Fibroblast of lung (primary cell): ENCODE measurements at regions not wholly inside any gene's neighbourhood (a gene's known extent, or its start where the extent isn't known, plus 50 kb on each side); places are given as distances from the start of the nearest gene placed in this dataset.

Experiments
- DNase-seq, 2 donors: peaks; one replicate each; pipeline versions ENCODE4 v3.0.0 to v3.0.0-alpha.2; 2010; ENCODE audit warnings: low read depth in 2 of 2
- H2AFZ ChIP-seq: 2 replicates; pipeline ENCODE4 v1.5.1; 2012; ENCODE audit warnings: low read length, control low read depth, inconsistent platforms
- H3K27ac ChIP-seq: 2 replicates; pipeline ENCODE4 v1.5.1; 2011; ENCODE audit warnings: low read length, control low read depth; ENCODE audit not compliant: insufficient read depth
- H3K27me3 ChIP-seq: 2 replicates; pipeline ENCODE4 v1.5.1; 2011; ENCODE audit warnings: mild to moderate bottlenecking, low read length; ENCODE audit not compliant: control insufficient read depth, insufficient read depth
- H3K36me3 ChIP-seq: 2 replicates; pipeline ENCODE4 v1.5.1; 2011; ENCODE audit warnings: low read length; ENCODE audit not compliant: control insufficient read depth, insufficient read depth
- H3K4me1 ChIP-seq: 2 replicates; pipeline ENCODE4 v1.5.1; 2011; ENCODE audit warnings: low read length; ENCODE audit not compliant: control insufficient read depth, insufficient read depth; ENCODE audit errors: extremely low read depth
- H3K4me2 ChIP-seq: 2 replicates; pipeline ENCODE4 v1.5.1; 2011; ENCODE audit warnings: low read length, control low read depth; ENCODE audit not compliant: insufficient read depth; ENCODE audit errors: extremely low read depth
- H3K4me3 ChIP-seq, 4 experiments: fragments of 200-600 bp in 1 of 4; sonication (generic) in 1 of 4; replicated peaks in 1 of 4; 2 replicates each; pipeline ENCODE4 v1.5.1; 2011 to 2016; ENCODE audit warnings: low read length in 4 of 4, low read depth in 3 of 4, mild to moderate bottlenecking in 3 of 4, control low read depth in 2 of 4, inconsistent platforms in 1 of 4, mixed read lengths in 1 of 4; ENCODE audit not compliant: insufficient read depth in 1 of 4; ENCODE audit errors: control extremely low read depth in 1 of 4
- H3K79me2 ChIP-seq: 2 replicates; pipeline ENCODE4 v1.5.1; 2012; ENCODE audit warnings: mild to moderate bottlenecking, low read length, inconsistent platforms; ENCODE audit not compliant: control insufficient read depth, insufficient read depth
- H3K9ac ChIP-seq: 2 replicates; pipeline ENCODE4 v1.5.1; 2011; ENCODE audit warnings: mild to moderate bottlenecking, low read length, control low read depth; ENCODE audit not compliant: insufficient read depth
- H3K9me3 ChIP-seq: 2 replicates; pipeline ENCODE4 v1.5.1; 2012; ENCODE audit warnings: low read depth, low read length; ENCODE audit not compliant: control insufficient read depth, insufficient read depth
- H4K20me1 ChIP-seq: 2 replicates; pipeline ENCODE4 v1.5.1; 2011; ENCODE audit warnings: low read length; ENCODE audit not compliant: control insufficient read depth, insufficient read depth; ENCODE audit errors: extremely low read depth
- EZH2 ChIP-seq: IDR thresholded peaks from 2 replicates; pipeline ENCODE4 v1.5.1; 2012; ENCODE audit warnings: low read length, control low read depth, mild to moderate bottlenecking; ENCODE audit errors: missing control alignments
- TF ChIP-seq, protein P1 (sequence below), 2 donors: IDR thresholded peaks in 1 of 2; conservative IDR thresholded peaks in 1 of 2; 1 replicate in 1 of 2; 2 replicates in 1 of 2; pipeline ENCODE4 v1.5.1; 2011 to 2012; ENCODE audit warnings: low read length in 2 of 2, control low read depth in 1 of 2, inconsistent platforms in 1 of 2, low read depth in 1 of 2, mild to moderate bottlenecking in 1 of 2

DNA sequence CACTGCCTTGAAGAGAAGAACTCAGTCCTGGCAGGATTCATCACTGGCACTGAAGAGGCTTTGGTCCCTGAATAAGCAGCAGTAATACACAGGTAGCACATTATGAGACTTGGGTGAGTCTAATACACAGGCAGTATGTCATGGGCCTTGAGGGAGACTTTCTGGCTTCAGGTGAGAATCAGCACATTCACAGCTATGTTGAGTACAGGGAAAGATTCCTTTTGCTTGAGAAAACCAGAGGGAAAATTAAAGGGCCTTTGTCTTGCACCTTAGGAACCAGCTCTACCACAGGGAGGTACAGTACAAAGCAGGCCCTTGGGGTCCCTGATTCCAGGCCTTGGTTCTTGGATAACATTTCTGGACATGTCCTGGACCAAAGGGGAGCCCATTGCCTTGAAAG, 484.6 kb downstream of the RFC3 start:
- no peak overlapping the region for H3K9ac ChIP-seq
- no peak overlapping the region for H3K4me3 ChIP-seq
- no peaks in the 10 kb centered on the region for H3K9me3 ChIP-seq
- no peak for DNase-seq
- H3K36me3 ChIP-seq: no peaks in the 10 kb centered on the region
- no peaks in the 10 kb centered on the region for H3K4me1 ChIP-seq
- no peak overlapping the region for H3K27ac ChIP-seq
- H4K20me1 ChIP-seq: no peaks in the 10 kb centered on the region
- no peaks in the 10 kb centered on the region for H3K27me3 ChIP-seq
- H3K79me2 ChIP-seq: no peaks in the 10 kb centered on the region
- no peak overlapping the region for H3K4me2 ChIP-seq
- no peak overlapping the region for H2AFZ ChIP-seq
- TF ChIP-seq, protein P1, sequence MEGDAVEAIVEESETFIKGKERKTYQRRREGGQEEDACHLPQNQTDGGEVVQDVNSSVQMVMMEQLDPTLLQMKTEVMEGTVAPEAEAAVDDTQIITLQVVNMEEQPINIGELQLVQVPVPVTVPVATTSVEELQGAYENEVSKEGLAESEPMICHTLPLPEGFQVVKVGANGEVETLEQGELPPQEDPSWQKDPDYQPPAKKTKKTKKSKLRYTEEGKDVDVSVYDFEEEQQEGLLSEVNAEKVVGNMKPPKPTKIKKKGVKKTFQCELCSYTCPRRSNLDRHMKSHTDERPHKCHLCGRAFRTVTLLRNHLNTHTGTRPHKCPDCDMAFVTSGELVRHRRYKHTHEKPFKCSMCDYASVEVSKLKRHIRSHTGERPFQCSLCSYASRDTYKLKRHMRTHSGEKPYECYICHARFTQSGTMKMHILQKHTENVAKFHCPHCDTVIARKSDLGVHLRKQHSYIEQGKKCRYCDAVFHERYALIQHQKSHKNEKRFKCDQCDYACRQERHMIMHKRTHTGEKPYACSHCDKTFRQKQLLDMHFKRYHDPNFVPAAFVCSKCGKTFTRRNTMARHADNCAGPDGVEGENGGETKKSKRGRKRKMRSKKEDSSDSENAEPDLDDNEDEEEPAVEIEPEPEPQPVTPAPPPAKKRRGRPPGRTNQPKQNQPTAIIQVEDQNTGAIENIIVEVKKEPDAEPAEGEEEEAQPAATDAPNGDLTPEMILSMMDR (conservative IDR thresholded peaks at IDR 0.05 in 1 of 2, IDR thresholded peaks at IDR 0.05 in 1 of 2; ENCODE audit: low read depth in 1 of 2, low read length in 2 of 2): no peak
- TF ChIP-seq EZH2: no peak

DNA sequence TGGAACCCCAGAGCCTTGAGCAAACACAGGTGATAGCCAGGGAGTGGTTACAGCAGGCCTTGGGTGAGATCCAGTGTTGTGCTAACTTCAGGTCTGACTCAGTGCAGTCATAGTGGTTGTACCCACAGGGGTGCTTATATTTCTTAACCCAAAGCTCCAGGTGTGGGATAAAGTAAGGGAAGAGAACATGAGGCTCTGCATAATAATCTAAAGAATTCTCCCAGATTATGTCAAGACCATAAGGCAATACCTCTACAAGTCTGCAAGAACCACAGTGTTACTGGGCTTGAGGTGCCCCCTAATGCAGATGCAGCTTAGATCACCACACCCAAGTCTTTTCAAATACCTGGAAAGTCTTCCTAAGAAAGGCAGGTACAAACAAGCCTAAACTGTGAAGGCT, 485.4 kb downstream of the RFC3 start:
- no peaks in the 10 kb centered on the region for H3K9me3 ChIP-seq
- H3K4me1 ChIP-seq: no peaks in the 10 kb centered on the region
- no peak overlapping the region for H2AFZ ChIP-seq
- no peaks in the 10 kb centered on the region for H3K79me2 ChIP-seq
- no peak overlapping the region for H3K9ac ChIP-seq
- TF ChIP-seq EZH2: no peak
- TF ChIP-seq, protein P1 (conservative IDR thresholded peaks at IDR 0.05 in 1 of 2, IDR thresholded peaks at IDR 0.05 in 1 of 2; ENCODE audit: low read depth in 1 of 2, low read length in 2 of 2): no peak
- H3K27ac ChIP-seq: no peak overlapping the region
- H3K4me3 ChIP-seq: no peak overlapping the region
- H3K27me3 ChIP-seq: no peaks in the 10 kb centered on the region
- no peaks in the 10 kb centered on the region for H3K36me3 ChIP-seq
- no peaks in the 10 kb centered on the region for H4K20me1 ChIP-seq
- DNase-seq: no peak
- no peak overlapping the region for H3K4me2 ChIP-seq

DNA sequence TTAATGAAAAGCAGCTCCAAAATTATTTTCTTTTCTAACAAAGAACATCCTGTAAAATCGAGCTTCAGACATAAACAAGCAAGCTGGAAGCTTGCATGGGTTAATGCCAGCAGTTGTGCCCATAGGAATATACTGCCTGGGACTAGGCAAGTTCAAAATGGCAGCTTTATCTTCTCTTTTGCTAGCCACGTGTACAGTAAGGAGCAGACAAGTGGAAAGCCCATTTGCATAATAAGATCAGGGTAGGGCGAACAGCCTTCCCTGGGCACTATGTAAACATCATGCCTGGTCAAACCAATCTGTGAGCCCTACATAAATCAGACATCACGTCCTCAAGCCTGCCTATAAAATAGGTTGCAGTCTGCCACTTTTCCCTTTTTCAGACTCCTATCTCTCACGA, 489.7 kb downstream of the RFC3 start:
- no peak for DNase-seq
- Histone ChIP-seq H3K4me3 (no peak overlapping the region), H2AFZ (no peak overlapping the region), H3K4me2 (no peak overlapping the region), H3K9me3 (no peaks in the 10 kb centered on the region), H3K79me2 (no peaks in the 10 kb centered on the region), H3K27ac (no peak overlapping the region), H3K9ac (no peak overlapping the region), H3K4me1 (no peaks in the 10 kb centered on the region), H3K27me3 (no peaks in the 10 kb centered on the region), H3K36me3 (no peaks in the 10 kb centered on the region), H4K20me1 (no peaks in the 10 kb centered on the region)
- no peak for TF ChIP-seq EZH2
- TF ChIP-seq, protein P1 (conservative IDR thresholded peaks at IDR 0.05 in 1 of 2, IDR thresholded peaks at IDR 0.05 in 1 of 2; ENCODE audit: low read depth in 1 of 2, low read length in 2 of 2): no peak
